Heart left ventricle (tissue), 13 donors: ENCODE measurements at regions not wholly inside any gene's neighbourhood (a gene's known extent, or its start where the extent isn't known, plus 50 kb on each side); places are given as distances from the start of the nearest gene placed in this dataset.
"Not testable (repeated sequence)": the region's sequence is repeated elsewhere in the genome, so short reads cannot be mapped to it uniquely, and the experiment has no call there.

Source experiments
- CTCF ChIP-seq, 12 donors: fragments of 200-600 bp; sonication (generic) in 4 of 12; IDR thresholded peaks; one replicate each; pipeline versions ENCODE4 v1.5.0 to v1.8.0; 2018 to 2022; ENCODE audit warnings: antibody characterized with exemption in 12 of 12, mild to moderate bottlenecking in 5 of 12
- POLR2A ChIP-seq, 2 donors: fragments of 450-650 bp; IDR thresholded peaks; one replicate each; pipeline ENCODE4 v1.6.1; 2017; ENCODE audit warnings: antibody characterized with exemption in 2 of 2, mild to moderate bottlenecking in 2 of 2, moderate library complexity in 2 of 2
- donor health status: ischemic (EF 13 %, LVEDD 7.1; RV severe dilation, severe dysfunction).
- donor health status: DM: no; HTN: yes; CAD: no.
- donor health status: DM: no; HTN: no; CAD: no.
- donor health status: ischemic (EF 25% LVEDD 6.9; RV normal size, moderate dysfunction).
- donor health status: ischemic (EF 25% LVEDD 5.7; RV mildly dilated, moderate dysfunction).
- donor health status: ischemic (EF 35%, LVEDD 5.7; RV mildly dilated, moderate dysfunction).
- donor health status: nonischemic (EF 11% LVEDD 7.7; RV severe dilation, severe dysfunction).
- donor health status: DM: yes; HTN: yes; CAD: no.
- donor health status: PGD.
- donor health status: ischemic (EF 29% LVEDD 5.4; RV normal size, mild dysfunction).
- donor health status: nonischemic (EF 23%, LVEDD 6.1; RV moderate dilation, normal function).

- not testable (repeated sequence) for TF ChIP-seq POLR2A, CTCF (IDR thresholded peaks at IDR 0.05)
These were observed 79.2 kb upstream of the DTNBP1 start for GRCh38 chr6:15742013-15742412.
